H9 (cell line): ENCODE measurements at regions not wholly inside any gene's neighbourhood (a gene's known extent, or its start where the extent isn't known, plus 50 kb on each side); places are given as distances from the start of the nearest gene placed in this dataset.

ENCODE experiments used
- DNase-seq: peaks from one replicate; pipeline ENCODE4 v3.0.0-alpha.2; 2017
- H2AFZ ChIP-seq: one replicate; pipeline ENCODE4 v1.6.1; 2013; ENCODE audit warnings: mild to moderate bottlenecking, low read length, control low read depth, moderate library complexity
- H2AK5ac ChIP-seq: 2 replicates; pipeline ENCODE4 v1.6.1; 2013; ENCODE audit warnings: low read length, control low read depth, mixed read lengths; ENCODE audit not compliant: insufficient read length
- H2BK120ac ChIP-seq: one replicate; pipeline ENCODE4 v1.6.1; 2013; ENCODE audit warnings: low read depth, mild to moderate bottlenecking, low read length, control low read depth, inconsistent platforms; ENCODE audit not compliant: poor library complexity, severe bottlenecking
- H2BK12ac ChIP-seq: 2 replicates; pipeline ENCODE4 v1.6.1; 2013; ENCODE audit warnings: low read length, control low read depth, mixed read lengths, low read depth; ENCODE audit not compliant: insufficient read length
- H2BK15ac ChIP-seq: 2 replicates; pipeline ENCODE4 v1.6.1; 2013; ENCODE audit warnings: low read depth, low read length, control low read depth
- H2BK20ac ChIP-seq: one replicate; pipeline ENCODE4 v1.6.1; 2013; ENCODE audit warnings: low read depth, mild to moderate bottlenecking, low read length, control low read depth, inconsistent platforms; ENCODE audit not compliant: poor library complexity, severe bottlenecking
- H2BK5ac ChIP-seq: 2 replicates; pipeline ENCODE4 v1.6.1; 2013; ENCODE audit warnings: low read length, control low read depth, mixed read lengths; ENCODE audit not compliant: insufficient read length
- H3K14ac ChIP-seq: 2 replicates; pipeline ENCODE4 v1.6.1; 2013; ENCODE audit warnings: low read length, control low read depth; ENCODE audit not compliant: insufficient read depth
- H3K18ac ChIP-seq: 2 replicates; pipeline ENCODE4 v1.6.1; 2013; ENCODE audit warnings: low read depth, mild to moderate bottlenecking, mixed read lengths, low read length, control low read depth; ENCODE audit not compliant: insufficient read length
- H3K23ac ChIP-seq: 2 replicates; pipeline ENCODE4 v1.6.1; 2013; ENCODE audit warnings: low read length, control low read depth, mixed read lengths, low read depth; ENCODE audit not compliant: insufficient read length
- H3K23me2 ChIP-seq: 2 replicates; pipeline ENCODE4 v1.6.1; 2013; ENCODE audit warnings: low read depth, mild to moderate bottlenecking, mixed read lengths, low read length, control low read depth; ENCODE audit not compliant: insufficient read length, poor library complexity, severe bottlenecking
- H3K27ac ChIP-seq: 2 replicates; pipeline ENCODE4 v1.5.1; 2013; ENCODE audit warnings: low read length, control low read depth, mixed read lengths, low read depth; ENCODE audit not compliant: insufficient read length
- H3K27me3 ChIP-seq: 2 replicates; pipeline ENCODE4 v1.6.1; 2013; ENCODE audit warnings: low read length, control low read depth, inconsistent platforms; ENCODE audit not compliant: insufficient read depth
- H3K4ac ChIP-seq: 2 replicates; pipeline ENCODE4 v1.6.1; 2013; ENCODE audit warnings: low read depth, mild to moderate bottlenecking, control low read depth, inconsistent platforms, low read length, moderate library complexity
- H3K4me1 ChIP-seq: 2 replicates; pipeline ENCODE4 v1.6.1; 2013; ENCODE audit warnings: low read length, control low read depth, inconsistent platforms; ENCODE audit not compliant: insufficient read depth
- H3K4me2 ChIP-seq: 2 replicates; pipeline ENCODE4 v1.6.1; 2013; ENCODE audit warnings: low read length, control low read depth, mixed read lengths; ENCODE audit not compliant: insufficient read length, insufficient read depth
- H3K56ac ChIP-seq: 2 replicates; pipeline ENCODE4 v1.6.1; 2013; ENCODE audit warnings: low read depth, mild to moderate bottlenecking, mixed read lengths, low read length, control low read depth; ENCODE audit not compliant: insufficient read length
- H3K79me1 ChIP-seq: 2 replicates; pipeline ENCODE4 v1.6.1; 2013; ENCODE audit warnings: low read depth, mild to moderate bottlenecking, moderate library complexity, low read length, control low read depth, inconsistent platforms; ENCODE audit not compliant: insufficient read depth, poor library complexity, severe bottlenecking
- H3K79me2 ChIP-seq: 2 replicates; pipeline ENCODE4 v1.6.1; 2013; ENCODE audit warnings: low read length, control low read depth, inconsistent platforms; ENCODE audit not compliant: insufficient read depth
- H3K9ac ChIP-seq: 2 replicates; pipeline ENCODE4 v1.6.1; 2013; ENCODE audit warnings: low read length, control low read depth, mixed read lengths; ENCODE audit not compliant: insufficient read length; ENCODE audit errors: extremely low read depth
- H3K9me3 ChIP-seq: one replicate; pipeline ENCODE4 v1.6.1; 2013; ENCODE audit warnings: low read depth, low read length, inconsistent platforms; ENCODE audit not compliant: control insufficient read depth
- H3T11ph ChIP-seq: one replicate; pipeline ENCODE4 v1.6.1; 2013; ENCODE audit warnings: mild to moderate bottlenecking, low read length, control low read depth, inconsistent platforms
- H4K20me1 ChIP-seq: one replicate; pipeline ENCODE4 v1.6.1; 2013; ENCODE audit not compliant: control insufficient read depth, insufficient read length, insufficient read depth
- H4K5ac ChIP-seq: 2 replicates; pipeline ENCODE4 v1.6.1; 2013; ENCODE audit warnings: low read depth, mild to moderate bottlenecking, mixed read lengths, low read length, control low read depth; ENCODE audit not compliant: insufficient read length
- H4K8ac ChIP-seq: replicated peaks from 2 replicates; pipeline ENCODE4 v1.6.1; 2013; ENCODE audit warnings: low read length, control low read depth, mixed read lengths, low read depth; ENCODE audit not compliant: insufficient read length
- H4K91ac ChIP-seq: 2 replicates; pipeline ENCODE4 v1.6.1; 2013; ENCODE audit warnings: low read depth, mild to moderate bottlenecking, moderate library complexity, mixed read lengths, low read length, control low read depth; ENCODE audit not compliant: insufficient read length
- H3K27ac Mint-ChIP-seq, 3 experiments: 2 replicates in 2 of 3; 3 replicates in 1 of 3; pipeline ENCODE4 v1.8.0; 2020 to 2021; ENCODE audit warnings: mixed read lengths in 3 of 3, mild to moderate bottlenecking in 1 of 3, moderate library complexity in 1 of 3
- H3K27me3 Mint-ChIP-seq: 2 replicates; pipeline ENCODE4 v1.8.0; 2021; ENCODE audit warnings: low read depth, mild to moderate bottlenecking, moderate library complexity, mixed read lengths
- H3K36me3 Mint-ChIP-seq, 3 experiments: 2 replicates in 2 of 3; 3 replicates in 1 of 3; pipeline ENCODE4 v1.8.0; 2020 to 2021; ENCODE audit warnings: low read depth in 3 of 3, mixed read lengths in 3 of 3; ENCODE audit not compliant: insufficient read depth in 1 of 3
- H3K4me1 Mint-ChIP-seq, 2 experiments: 2 replicates each; pipeline ENCODE4 v1.8.0; 2020; ENCODE audit warnings: mixed read lengths in 2 of 2
- H3K4me3 Mint-ChIP-seq, 2 experiments: 2 replicates in 1 of 2; 3 replicates in 1 of 2; pipeline ENCODE4 v1.8.0; 2020 to 2021; ENCODE audit warnings: mild to moderate bottlenecking in 2 of 2, mixed read lengths in 2 of 2, moderate library complexity in 1 of 2
- H3K9me3 Mint-ChIP-seq, 2 experiments: 2 replicates in 1 of 2; 3 replicates in 1 of 2; pipeline ENCODE4 v1.8.0; 2020; ENCODE audit warnings: mild to moderate bottlenecking in 2 of 2, mixed read lengths in 2 of 2, moderate library complexity in 1 of 2
- CTCF ChIP-seq: fragments of 200-600 bp; sonication (generic); conservative IDR thresholded peaks from 3 replicates; pipeline ENCODE4 v1.8.0; 2021; ENCODE audit warnings: antibody characterized with exemption, mild to moderate bottlenecking
- WGBS: extraction: QIAGEN DNeasy Blood & Tissue Kit; methylation state at CpG from one replicate; pipeline ENCODE4 v1.1.7; 2013; ENCODE audit warnings: missing lambda C conversion rate, low lambda C conversion rate, mixed read lengths; ENCODE audit not compliant: insufficient read length; ENCODE audit errors: extremely low coverage; 5-methylcytosine and 5-hydroxymethylcytosine counted together

GRCh38 chr3:30112411-30112810, 494.0 kb upstream of the TGFBR2 start:
- H3K9me3 Mint-ChIP-seq = no peaks in the 10 kb centered on the region
- H3K23ac ChIP-seq = no peak overlapping the region
- H3K4me2 ChIP-seq = no peak overlapping the region
- no peak overlapping the region for H2AK5ac ChIP-seq
- no CpG with 5 or more reads among the region's 1 CpG for WGBS
- H2AFZ ChIP-seq = no peak overlapping the region
- H4K8ac ChIP-seq = no peak overlapping the region
- H3K27me3 Mint-ChIP-seq = no peaks in the 10 kb centered on the region; the same call in 1 of the 2 replicates
- no peaks in the 10 kb centered on the region for H4K20me1 ChIP-seq
- H3K9ac ChIP-seq = no peak overlapping the region
- H2BK15ac ChIP-seq = no peak overlapping the region
- no peaks in the 10 kb centered on the region for H3K27me3 ChIP-seq
- no peak overlapping the region for H3K27ac Mint-ChIP-seq
- H2BK20ac ChIP-seq = no peak overlapping the region
- no peak for DNase-seq
- peaks cover 2% of the 10 kb centered on the region; the same call in 1 of the 2 replicates for H3K4me1 ChIP-seq
- no peaks in the 10 kb centered on the region for H3K23me2 ChIP-seq
- no peak overlapping the region for H3K4me3 Mint-ChIP-seq
- no peak overlapping the region for H3K14ac ChIP-seq
- H3T11ph ChIP-seq = no peak overlapping the region
- H2BK12ac ChIP-seq = no peak overlapping the region
- no peak overlapping the region for H2BK120ac ChIP-seq
- peaks cover 0 to 2% (median 0%) of the 10 kb centered on the region in 3 experiments; a peak in 1 of 7 replicates for H3K36me3 Mint-ChIP-seq
- TF ChIP-seq CTCF = no peak
- no peak overlapping the region for H4K91ac ChIP-seq
- no peak overlapping the region for H2BK5ac ChIP-seq
- H4K5ac ChIP-seq = no peak overlapping the region
- no peaks in the 10 kb centered on the region for H3K9me3 ChIP-seq
- H3K4ac ChIP-seq = no peak overlapping the region
- H3K56ac ChIP-seq = no peak overlapping the region
- no peak overlapping the region for H3K18ac ChIP-seq
- no peaks in the 10 kb centered on the region for H3K79me1 ChIP-seq
- H3K4me1 Mint-ChIP-seq = 0 out of 4 replicates have a peak, but pooled peaks cover 0 to 3% of the 10 kb centered on the region in 2 experiments
- no peak overlapping the region for H3K27ac ChIP-seq
- no peaks in the 10 kb centered on the region for H3K79me2 ChIP-seq
